HG03558 (cell line): ENCODE measurements at regions not wholly inside any gene's neighbourhood (a gene's known extent, or its start where the extent isn't known, plus 50 kb on each side); places are given as distances from the start of the nearest gene placed in this dataset.

Source experiments
- ATAC-seq: cut with Tn5 transposase; IDR thresholded peaks from one replicate; pipeline ENCODE4 v1.9.1; 2021; ENCODE audit warnings: moderate number of reproducible peaks; ENCODE audit not compliant: unreplicated experiment; ENCODE audit errors: extremely low read depth

GRCh38 chr21:25426580-25426979 is 180.7 kb downstream of the MRPL39 start:
- no peak for ATAC-seq

GRCh38 chr21:25425156-25425555 is 182.1 kb downstream of the MRPL39 start:
- no peak for ATAC-seq

GRCh38 chr21:25424634-25425033 is 182.6 kb downstream of the MRPL39 start:
- no peak for ATAC-seq

GRCh38 chr21:25424048-25424447 is 183.2 kb downstream of the MRPL39 start:
- no peak for ATAC-seq

GRCh38 chr21:25422610-25423608 is 184.4 kb downstream of the MRPL39 start:
- ATAC-seq = no peak

GRCh38 chr21:25421321-25422028 is 185.8 kb downstream of the MRPL39 start:
- ATAC-seq = peak; percentile 44

- no peak for ATAC-seq
Measured at GRCh38 chr21:25420831-25421230, 186.4 kb downstream of the MRPL39 start.

GRCh38 chr21:25416669-25417068 is 190.6 kb downstream of the MRPL39 start:
- ATAC-seq = no peak

- ATAC-seq = no peak
Measured at GRCh38 chr21:25412100-25412499, 195.2 kb downstream of the MRPL39 start.

- no peak for ATAC-seq
Measured at GRCh38 chr21:25409978-25410377, 197.3 kb downstream of the MRPL39 start.

GRCh38 chr21:25408666-25409065 is 198.6 kb downstream of the MRPL39 start:
- ATAC-seq = no peak

- ATAC-seq = no peak
Measured at GRCh38 chr21:25406887-25407579, 200.2 kb downstream of the MRPL39 start.

GRCh38 chr21:25405984-25406383 is 201.3 kb downstream of the MRPL39 start:
- no peak for ATAC-seq

GRCh38 chr21:25402134-25402961 is 204.9 kb downstream of the MRPL39 start:
- ATAC-seq = no peak

- ATAC-seq = no peak
Measured at GRCh38 chr21:25400427-25400826, 206.9 kb downstream of the MRPL39 start.

GRCh38 chr21:25398630-25399029 is 208.7 kb downstream of the MRPL39 start:
- no peak for ATAC-seq

- peak; percentile 87 for ATAC-seq
Measured at GRCh38 chr21:25396135-25396711, 211.1 kb downstream of the MRPL39 start.

- no peak for ATAC-seq
Measured at GRCh38 chr21:25391777-25392176, 215.5 kb downstream of the MRPL39 start.

GRCh38 chr21:25390701-25391100 is 216.6 kb downstream of the MRPL39 start:
- ATAC-seq = no peak
